Colon (tissue), 2 donors: ENCODE measurements at regions not wholly inside any gene's neighbourhood (a gene's known extent, or its start where the extent isn't known, plus 50 kb on each side); places are given as distances from the start of the nearest gene placed in this dataset.

Experiments used
- FAIRE-seq: peaks from 2 replicates; lab custom pipeline; 2012; peaks lifted over from hg19 to GRCh38; lab: Jason Lieb, UNC
- donor health status: control.
- donor health status: control.

DNA sequence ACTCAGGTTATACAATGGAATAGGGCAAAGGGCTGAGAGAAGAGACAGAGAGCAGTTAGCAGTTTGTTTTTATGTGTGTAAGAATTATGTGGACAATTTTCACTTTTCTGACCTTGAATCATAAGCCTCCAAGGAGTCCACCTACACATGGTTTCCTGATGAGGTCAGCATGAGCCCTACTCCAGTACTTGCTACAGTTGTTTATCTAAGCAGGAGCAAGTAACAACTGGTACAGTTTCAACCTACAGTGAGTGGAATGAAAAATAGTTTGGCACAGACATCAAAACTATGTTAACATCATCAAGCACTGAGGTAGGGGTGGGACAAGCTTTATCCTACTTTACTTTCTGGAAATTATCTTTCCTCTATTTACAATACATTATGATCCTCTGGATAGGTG is 426.7 kb upstream of the ID4 start:
- FAIRE-seq, result no peak

DNA sequence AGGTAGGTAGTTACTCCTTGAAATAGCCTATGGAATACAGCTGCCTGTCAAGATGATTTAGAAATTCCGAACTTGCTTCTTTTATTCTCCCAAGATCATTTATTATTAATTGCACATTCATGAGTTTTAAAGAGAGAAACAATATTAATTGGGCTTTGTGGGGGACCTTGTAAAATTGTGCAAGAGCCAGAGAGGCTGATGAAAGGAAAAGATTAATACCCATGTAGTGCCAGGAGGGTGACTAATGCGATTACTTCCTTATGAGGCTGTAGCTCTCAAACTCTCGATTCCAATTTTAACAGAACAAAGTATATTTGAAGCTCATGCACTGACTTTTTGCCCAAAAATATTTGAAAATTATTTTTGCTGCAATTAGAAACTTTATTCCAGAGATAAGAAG is 423.8 kb upstream of the ID4 start:
- FAIRE-seq, result no peak

- no peak for FAIRE-seq
These were observed 421.4 kb upstream of the ID4 start for GRCh38 chr6:19415605-19416326.

DNA sequence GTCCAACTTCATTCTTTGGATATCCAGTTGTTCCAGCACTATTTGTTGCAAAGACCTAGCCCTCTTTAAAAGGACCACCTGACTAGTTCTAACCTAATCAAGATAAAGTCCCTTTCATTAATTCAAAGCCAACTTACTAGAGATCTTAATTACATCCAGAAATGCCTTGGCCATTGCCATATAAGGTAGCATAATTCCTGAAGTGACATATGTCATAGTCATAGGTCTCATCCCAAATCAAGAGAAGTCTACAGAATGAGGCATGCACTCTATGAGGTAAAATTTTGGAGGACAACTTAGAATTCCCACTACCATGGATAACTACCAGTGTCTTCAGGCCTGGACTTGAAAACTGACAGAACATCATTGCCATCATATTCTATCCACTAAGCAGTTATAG is 420.4 kb upstream of the ID4 start:
- no peak for FAIRE-seq

DNA sequence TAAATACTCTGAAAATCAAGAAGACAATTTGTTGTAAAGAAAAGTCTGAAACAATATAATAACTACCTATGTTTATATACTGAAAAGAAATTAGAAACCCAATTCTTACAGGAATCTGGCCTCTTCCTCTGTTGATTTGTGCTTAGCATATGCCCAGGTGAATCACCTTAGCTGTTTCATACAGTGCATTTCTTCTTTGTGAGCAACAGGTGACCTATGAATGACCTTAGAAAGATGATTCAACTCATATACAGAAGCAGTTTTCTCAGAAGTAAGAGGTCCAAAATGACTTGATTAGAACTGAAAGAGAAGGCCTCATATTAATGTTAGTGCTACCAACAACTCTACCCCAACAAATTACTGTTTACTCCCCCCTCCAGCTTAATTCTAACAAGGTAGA is 419.5 kb upstream of the ID4 start:
- FAIRE-seq, result no peak

- FAIRE-seq, result no peak
These were observed 412.3 kb upstream of the ID4 start for GRCh38 chr6:19424853-19425252.

DNA sequence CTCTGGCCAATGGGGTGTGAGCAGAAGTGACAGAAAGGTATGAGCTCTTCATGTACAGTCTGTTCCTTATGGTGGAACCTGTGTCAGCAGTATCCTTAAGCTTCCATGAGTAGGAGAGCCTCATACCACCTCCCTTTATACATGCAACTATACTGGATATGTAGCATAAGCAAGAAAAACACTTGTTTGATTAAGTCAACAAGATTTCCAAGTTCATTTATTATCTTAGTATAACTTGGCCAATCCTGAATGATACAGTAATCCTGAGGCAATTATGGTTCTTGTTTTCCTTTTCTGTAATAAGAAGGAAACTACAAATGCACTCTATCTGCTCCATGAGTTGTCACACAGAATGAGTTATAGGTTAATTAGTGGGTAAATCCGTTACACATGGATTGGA is 409.6 kb upstream of the ID4 start:
- no peak for FAIRE-seq

GRCh38 chr6:19432966-19433498 is 404.1 kb upstream of the ID4 start:
- no peak for FAIRE-seq

DNA sequence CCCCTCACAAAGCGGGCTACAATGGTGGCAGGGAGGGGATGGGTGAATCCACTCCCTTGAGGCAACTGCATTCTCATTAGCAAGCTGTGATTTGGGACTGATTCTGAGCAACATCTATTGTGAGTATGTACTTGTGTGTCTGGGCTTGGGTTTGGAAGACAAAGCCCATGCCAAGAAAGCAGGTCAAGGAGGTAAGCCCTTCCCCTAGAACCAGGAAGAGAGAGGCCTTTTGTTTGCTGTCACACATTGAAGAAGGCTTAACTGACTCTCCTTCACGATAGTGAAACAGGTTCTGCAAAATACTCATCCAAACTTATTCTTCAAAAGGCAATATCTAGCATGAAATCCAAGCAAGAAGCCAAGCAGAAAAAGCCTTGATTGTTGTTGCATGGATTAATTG is 403.1 kb upstream of the ID4 start:
- FAIRE-seq, result no peak

- FAIRE-seq, result no peak
These were observed 401.4 kb upstream of the ID4 start for GRCh38 chr6:19435755-19436154.

GRCh38 chr6:19438566-19439353 is 398.4 kb upstream of the ID4 start:
- FAIRE-seq, result no peak

- no peak for FAIRE-seq
These were observed 396.6 kb upstream of the ID4 start for GRCh38 chr6:19440531-19440930.

DNA sequence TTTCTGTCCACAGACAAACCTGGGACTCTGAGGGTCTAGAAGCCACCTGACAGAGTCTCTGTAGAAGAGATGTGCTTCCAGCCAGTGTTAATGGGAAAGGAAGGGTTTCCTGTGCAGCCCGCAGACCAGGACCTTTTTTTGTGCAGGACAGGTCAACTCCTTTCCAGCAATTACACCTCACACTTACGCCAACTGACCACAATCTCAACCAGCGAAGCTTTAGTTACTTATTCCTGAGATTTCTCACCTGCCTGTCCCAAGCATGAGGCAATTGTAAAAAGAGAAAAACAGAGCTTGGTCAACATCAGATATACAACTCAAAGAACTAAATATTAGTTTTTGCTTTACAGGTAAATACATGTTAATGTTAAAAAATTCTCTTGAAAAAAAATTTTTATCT is 393.8 kb upstream of the ID4 start:
- FAIRE-seq, result no peak

- no peak for FAIRE-seq
These were observed 393.1 kb upstream of the ID4 start for GRCh38 chr6:19444041-19444440.

- FAIRE-seq, result no peak
These were observed 392.7 kb upstream of the ID4 start for GRCh38 chr6:19444481-19444880.

GRCh38 chr6:19446570-19446969 is 390.6 kb upstream of the ID4 start:
- FAIRE-seq, result no peak

DNA sequence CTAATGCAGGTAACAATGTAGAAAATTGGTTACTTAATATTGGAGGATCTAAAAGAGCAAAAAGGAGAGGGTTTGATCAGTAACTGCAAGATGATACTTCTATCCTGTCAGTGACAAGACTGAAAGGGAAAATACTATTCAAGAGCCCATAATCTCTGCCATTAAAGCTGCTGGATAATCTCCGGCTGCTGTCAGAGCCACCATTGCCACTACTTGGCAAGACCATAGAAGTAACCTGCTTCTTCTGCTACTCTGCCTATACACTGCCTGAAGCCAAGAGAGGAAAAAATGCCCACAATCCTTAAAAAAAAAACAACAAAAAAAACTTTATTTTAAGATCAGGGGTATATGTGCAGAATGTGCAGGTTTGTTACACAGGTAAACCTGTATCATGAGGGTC is 386.5 kb upstream of the ID4 start:
- no peak for FAIRE-seq

DNA sequence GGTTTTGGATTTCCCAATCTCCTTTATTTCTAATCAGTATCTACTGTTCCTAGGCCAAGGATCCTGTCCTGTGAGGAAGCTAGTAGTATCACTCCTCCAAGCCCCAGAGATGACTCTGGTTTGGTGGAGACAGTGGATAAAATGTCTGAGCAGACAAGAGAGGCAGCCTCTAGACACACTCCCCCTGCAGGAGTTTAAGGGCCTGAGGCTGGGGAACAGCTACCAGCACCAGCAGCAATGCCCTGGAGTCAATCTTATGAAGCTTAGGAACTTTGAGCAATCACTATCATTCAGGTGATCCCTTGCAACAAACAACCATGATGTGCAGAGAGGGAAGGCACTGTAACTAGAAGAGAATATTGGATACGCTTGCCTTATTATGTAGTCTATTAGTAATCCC is 384.7 kb upstream of the ID4 start:
- FAIRE-seq, result no peak

GRCh38 chr6:19454001-19454720 is 383.0 kb upstream of the ID4 start:
- no peak for FAIRE-seq

DNA sequence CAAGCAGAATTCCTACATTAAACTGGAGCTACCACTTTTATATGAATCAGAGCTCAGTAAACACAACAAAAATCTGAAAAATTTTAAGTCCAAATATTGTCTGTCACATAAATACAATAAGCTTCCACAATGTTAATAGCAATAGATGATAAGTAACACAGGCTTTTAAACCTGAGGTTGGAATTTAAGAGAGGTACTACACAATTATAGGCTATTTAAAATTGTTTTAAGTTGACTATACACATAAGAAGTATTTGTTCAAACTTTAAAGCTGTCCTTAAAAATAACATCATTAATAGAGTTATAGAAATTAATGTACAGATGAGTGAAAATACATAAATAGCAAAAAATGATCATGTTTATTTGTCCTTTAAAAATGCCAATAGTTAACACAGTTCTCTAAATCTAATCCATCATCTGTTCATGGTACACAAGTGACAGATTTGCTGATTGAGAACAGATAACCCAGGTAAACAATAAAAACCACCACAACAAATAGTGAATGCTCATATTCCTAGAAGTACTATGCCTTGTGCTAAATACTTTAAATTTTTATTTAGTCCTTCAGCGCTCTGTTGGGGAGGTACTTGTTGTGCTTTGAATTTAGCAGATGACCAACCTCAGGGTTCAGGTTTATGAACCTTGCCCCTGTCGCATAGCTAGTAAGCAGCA is 382.3 kb upstream of the ID4 start:
- FAIRE-seq, result no peak

- no peak for FAIRE-seq
These were observed 373.9 kb upstream of the ID4 start for GRCh38 chr6:19463250-19463649.

DNA sequence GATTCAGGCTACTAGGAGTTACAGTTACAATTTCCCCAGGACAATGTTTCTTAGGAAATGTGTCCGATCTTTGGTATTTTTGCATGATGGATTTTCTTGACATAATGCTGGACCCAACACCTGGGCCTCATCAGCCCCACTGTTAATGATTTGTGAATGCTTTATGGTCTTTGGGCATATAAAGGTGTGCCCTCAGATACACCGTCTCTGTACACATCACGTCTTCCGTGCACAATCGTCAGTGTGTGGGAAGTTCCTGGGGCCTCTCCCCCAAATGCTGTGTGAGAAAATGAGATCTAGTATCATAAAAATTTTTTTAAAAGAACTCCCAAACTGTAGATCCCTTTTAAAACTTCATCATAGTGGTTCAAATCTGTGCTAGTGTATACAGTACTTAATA is 373.2 kb upstream of the ID4 start:
- FAIRE-seq, result no peak
